CD4-positive, alpha-beta T cell (primary cell): ENCODE measurements at regions not wholly inside any gene's neighbourhood (a gene's known extent, or its start where the extent isn't known, plus 50 kb on each side); places are given as distances from the start of the nearest gene placed in this dataset.

ENCODE experiments used
- ATAC-seq: fragments of 200-7000 bp; cut with Tn5 transposase; one replicate; pipeline ENCODE4 v1.10.0; 2022; ENCODE audit warnings: mild to moderate bottlenecking; ENCODE audit not compliant: poor library complexity
- CTCF ChIA-PET: fragments of 350-600 bp; sonication (Branson Sonifier 250); formaldehyde crosslinking; loops from one replicate; lab custom pipeline; 2021; ENCODE audit warnings: antibody characterized with exemption, inconsistent platforms; lab: Charles Lee
- POLR2A ChIA-PET: fragments of 350-600 bp; sonication (Branson Sonifier 250); formaldehyde crosslinking; loops from one replicate; lab custom pipeline; 2021; ENCODE audit warnings: antibody characterized with exemption, inconsistent platforms; lab: Charles Lee
- DNase-seq, 14 experiments: peaks; one replicate each; pipeline ENCODE4 v3.0.0-alpha.2; 2013 to 2020; ENCODE audit warnings: mixed read lengths in 2 of 14
- H3K27ac ChIP-seq, 2 donors: one replicate each; pipeline versions ENCODE4 v1.5.1 to v1.7.0; 2013; ENCODE audit warnings: low read length in 2 of 2, low read depth in 1 of 2, mild to moderate bottlenecking in 1 of 2
- H3K27me3 ChIP-seq, 2 experiments: 1 replicate in 1 of 2; 2 replicates in 1 of 2; pipeline versions ENCODE4 v1.6.1 to v1.7.0; 2013; ENCODE audit warnings: low read length in 2 of 2, control low read depth in 1 of 2, mild to moderate bottlenecking in 1 of 2, moderate library complexity in 1 of 2; ENCODE audit not compliant: insufficient read depth in 2 of 2, control insufficient read depth in 1 of 2
- H3K36me3 ChIP-seq: one replicate; pipeline ENCODE4 v1.6.1; 2013; ENCODE audit warnings: low read length, control low read depth; ENCODE audit not compliant: insufficient read depth
- H3K4me1 ChIP-seq: one replicate; pipeline ENCODE4 v1.6.1; 2013; ENCODE audit warnings: low read length, control low read depth; ENCODE audit not compliant: insufficient read depth
- H3K4me3 ChIP-seq: one replicate; pipeline ENCODE4 v1.5.1; 2013; ENCODE audit warnings: mild to moderate bottlenecking, low read length, moderate library complexity
- H3K9me3 ChIP-seq, 2 experiments: 1 replicate in 1 of 2; 2 replicates in 1 of 2; pipeline versions ENCODE4 v1.6.1 to v1.7.0; 2013; ENCODE audit warnings: low read length in 2 of 2, mild to moderate bottlenecking in 2 of 2, control low read depth in 1 of 2, moderate library complexity in 1 of 2; ENCODE audit not compliant: control insufficient read depth in 1 of 2, insufficient read depth in 1 of 2
- H3K27ac Mint-ChIP-seq: one replicate; pipeline ENCODE4 v1.8.0; 2020; ENCODE audit warnings: mixed read lengths
- H3K27me3 Mint-ChIP-seq: one replicate; pipeline ENCODE4 v1.8.0; 2021; ENCODE audit warnings: mixed read lengths
- H3K36me3 Mint-ChIP-seq: one replicate; pipeline ENCODE4 v1.8.0; 2021; ENCODE audit warnings: low read depth, mixed read lengths
- H3K4me1 Mint-ChIP-seq: one replicate; pipeline ENCODE4 v1.8.0; 2021; ENCODE audit warnings: low read depth, mixed read lengths
- H3K4me3 Mint-ChIP-seq: one replicate; pipeline ENCODE4 v1.8.0; 2020; ENCODE audit warnings: mild to moderate bottlenecking, mixed read lengths
- H3K9me3 Mint-ChIP-seq: one replicate; pipeline ENCODE4 v1.8.0; 2020; ENCODE audit warnings: mixed read lengths
- intact Hi-C, 2 experiments: fragments of 100-400 bp; cut with DNase I in 1 of 2; cut with micrococcal nuclease in 1 of 2; formaldehyde crosslinking; loops; one replicate each; pipeline versions ENCODE4 v1.15.1 to v1.9.0; 2023 to 2025; cut with DNase I, micrococcal nuclease
- TF ChIP-seq, protein P1 (sequence below): fragments of 200-600 bp; IDR thresholded peaks from one replicate; pipeline ENCODE4 v1.8.0; 2022; ENCODE audit warnings: antibody characterized with exemption, mild to moderate bottlenecking

DNA sequence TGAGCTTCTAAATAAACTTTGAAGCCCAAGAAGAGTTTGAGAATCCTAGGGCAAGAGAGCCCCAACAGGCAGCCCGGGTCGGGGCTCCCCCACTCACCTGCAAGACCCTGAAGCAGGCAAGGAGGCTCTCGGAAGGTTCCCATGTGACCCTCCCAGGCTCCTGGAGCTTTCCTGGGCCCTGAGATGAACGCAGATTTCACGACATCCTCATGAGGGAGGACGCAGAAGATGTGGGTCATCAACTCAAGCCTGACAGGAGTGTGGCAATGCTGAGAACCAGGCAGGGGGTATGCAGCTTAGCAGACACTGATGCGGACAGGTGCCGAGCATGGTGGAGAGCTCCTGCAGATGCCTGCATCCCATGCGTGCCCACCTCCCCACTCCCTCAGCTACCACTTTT, 184.5 kb upstream of the SLC24A3 start:
- Histone ChIP-seq H3K4me3 (no peak overlapping the region), H3K36me3 (no peaks in the 10 kb centered on the region), H3K27me3 (no peaks in the 10 kb centered on the region), H3K27ac (no peak overlapping the region), H3K4me1 (no peaks in the 10 kb centered on the region), H3K9me3 (peaks cover 0 to 27% of the 10 kb centered on the region in 2 experiments)
- ChIA-PET CTCF (no interaction called here), POLR2A (no interaction called here)
- no peak overlapping the region for H3K27ac Mint-ChIP-seq
- ATAC-seq (no peak), DNase-seq (no peak)
- TF ChIP-seq, protein P1, sequence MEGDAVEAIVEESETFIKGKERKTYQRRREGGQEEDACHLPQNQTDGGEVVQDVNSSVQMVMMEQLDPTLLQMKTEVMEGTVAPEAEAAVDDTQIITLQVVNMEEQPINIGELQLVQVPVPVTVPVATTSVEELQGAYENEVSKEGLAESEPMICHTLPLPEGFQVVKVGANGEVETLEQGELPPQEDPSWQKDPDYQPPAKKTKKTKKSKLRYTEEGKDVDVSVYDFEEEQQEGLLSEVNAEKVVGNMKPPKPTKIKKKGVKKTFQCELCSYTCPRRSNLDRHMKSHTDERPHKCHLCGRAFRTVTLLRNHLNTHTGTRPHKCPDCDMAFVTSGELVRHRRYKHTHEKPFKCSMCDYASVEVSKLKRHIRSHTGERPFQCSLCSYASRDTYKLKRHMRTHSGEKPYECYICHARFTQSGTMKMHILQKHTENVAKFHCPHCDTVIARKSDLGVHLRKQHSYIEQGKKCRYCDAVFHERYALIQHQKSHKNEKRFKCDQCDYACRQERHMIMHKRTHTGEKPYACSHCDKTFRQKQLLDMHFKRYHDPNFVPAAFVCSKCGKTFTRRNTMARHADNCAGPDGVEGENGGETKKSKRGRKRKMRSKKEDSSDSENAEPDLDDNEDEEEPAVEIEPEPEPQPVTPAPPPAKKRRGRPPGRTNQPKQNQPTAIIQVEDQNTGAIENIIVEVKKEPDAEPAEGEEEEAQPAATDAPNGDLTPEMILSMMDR: no peak
- no peaks in the 10 kb centered on the region for H3K9me3 Mint-ChIP-seq
- intact Hi-C loops: no loop called here
- no peaks in the 10 kb centered on the region for H3K4me1 Mint-ChIP-seq
- H3K36me3 Mint-ChIP-seq: no peaks in the 10 kb centered on the region
- H3K4me3 Mint-ChIP-seq: no peak overlapping the region
- peaks cover 5% of the 10 kb centered on the region for H3K27me3 Mint-ChIP-seq

DNA sequence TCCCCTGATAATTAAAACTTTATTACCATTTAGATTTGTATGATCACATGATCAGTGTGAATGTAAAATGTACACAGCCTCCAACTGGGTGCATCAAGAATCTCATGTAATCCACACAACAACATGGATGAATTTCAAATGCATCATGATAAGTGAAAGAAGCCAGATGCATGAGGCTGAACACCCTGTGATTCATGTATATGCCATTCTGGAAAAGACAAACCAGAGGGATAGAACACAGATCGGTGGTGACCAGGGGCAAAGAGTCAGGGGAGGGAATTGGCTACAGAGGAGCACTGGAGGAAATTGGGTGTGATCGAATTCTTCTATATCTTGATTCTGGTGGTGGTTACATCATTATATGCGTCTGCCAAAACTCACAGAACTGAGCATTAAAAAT, 170.7 kb upstream of the SLC24A3 start:
- Mint-ChIP-seq H3K27me3 (no peaks in the 10 kb centered on the region), H3K27ac (no peak overlapping the region), H3K9me3 (no peaks in the 10 kb centered on the region), H3K4me1 (no peaks in the 10 kb centered on the region), H3K4me3 (no peak overlapping the region), H3K36me3 (no peaks in the 10 kb centered on the region)
- DNase-seq (no peak), ATAC-seq (no peak)
- H3K27ac ChIP-seq: no peak overlapping the region
- POLR2A ChIA-PET: no interaction called here
- TF ChIP-seq, protein P1: no peak
- H3K27me3 ChIP-seq: no peaks in the 10 kb centered on the region
- H3K9me3 ChIP-seq: no peaks in the 10 kb centered on the region
- intact Hi-C loops: no loop called here
- CTCF ChIA-PET: no interaction called here
- no peak overlapping the region for H3K4me3 ChIP-seq
- H3K4me1 ChIP-seq: no peaks in the 10 kb centered on the region
- no peaks in the 10 kb centered on the region for H3K36me3 ChIP-seq

DNA sequence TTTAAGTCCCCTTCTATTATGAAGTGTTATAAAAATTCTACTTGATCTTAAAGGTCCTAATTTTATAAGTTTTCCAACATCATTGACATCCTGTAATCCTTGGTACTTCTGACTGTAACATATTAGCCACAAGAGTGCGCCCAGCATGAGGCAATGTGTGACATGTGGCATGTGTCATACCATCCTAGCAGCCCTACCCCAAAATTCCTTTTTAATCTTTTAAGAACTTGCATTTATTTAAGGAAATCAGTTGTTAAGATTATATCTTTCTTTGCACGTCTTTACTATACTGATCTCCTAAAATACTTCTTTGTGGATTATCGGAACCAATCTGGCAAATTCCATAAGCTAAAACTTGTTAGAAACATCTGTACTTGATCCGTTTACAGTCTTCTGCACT, 167.1 kb upstream of the SLC24A3 start:
- H3K9me3 Mint-ChIP-seq: no peaks in the 10 kb centered on the region
- no peak for ATAC-seq
- H3K27ac Mint-ChIP-seq: no peak overlapping the region
- Histone ChIP-seq H3K9me3 (no peaks in the 10 kb centered on the region), H3K36me3 (no peaks in the 10 kb centered on the region), H3K4me3 (no peak overlapping the region), H3K4me1 (no peaks in the 10 kb centered on the region), H3K27ac (no peak overlapping the region), H3K27me3 (no peaks in the 10 kb centered on the region)
- ChIA-PET CTCF (no interaction called here), POLR2A (no interaction called here)
- no peak overlapping the region for H3K4me3 Mint-ChIP-seq
- no peak for DNase-seq
- intact Hi-C loops: no loop called here
- H3K4me1 Mint-ChIP-seq: no peaks in the 10 kb centered on the region
- TF ChIP-seq, protein P1: no peak
- H3K27me3 Mint-ChIP-seq: no peaks in the 10 kb centered on the region
- H3K36me3 Mint-ChIP-seq: no peaks in the 10 kb centered on the region
